Neural cell (in vitro differentiated cells): ENCODE measurements at regions not wholly inside any gene's neighbourhood (a gene's known extent, or its start where the extent isn't known, plus 50 kb on each side); places are given as distances from the start of the nearest gene placed in this dataset.

Source experiments
- CTCF ChIP-seq: fragments of 450-650 bp; IDR thresholded peaks from 2 replicates; pipeline ENCODE4 v1.5.1; 2014; ENCODE audit warnings: antibody characterized with exemption, mild to moderate bottlenecking, moderate library complexity; ENCODE audit not compliant: poor library complexity, severe bottlenecking
- EP300 ChIP-seq: fragments of 450-650 bp; conservative IDR thresholded peaks from 2 replicates; pipeline ENCODE4 v1.6.1; 2014; ENCODE audit warnings: antibody characterized with exemption, mild to moderate bottlenecking, moderate library complexity; ENCODE audit not compliant: poor library complexity, severe bottlenecking
- EZH2 ChIP-seq: fragments of 200-600, 300-800 bp; shearing (Covaris generic), sonication (generic); IDR thresholded peaks from 2 replicates; pipeline ENCODE4 v1.6.1; 2014; ENCODE audit warnings: antibody characterized with exemption, low read length, borderline replicate concordance, mild to moderate bottlenecking; ENCODE audit not compliant: insufficient read depth, poor library complexity, severe bottlenecking
- RAD21 ChIP-seq: fragments of 450-650 bp; conservative IDR thresholded peaks from 2 replicates; pipeline ENCODE4 v1.6.1; 2014; ENCODE audit warnings: antibody characterized with exemption, mild to moderate bottlenecking, moderate library complexity
- REST ChIP-seq: IDR thresholded peaks from 2 replicates; pipeline ENCODE4 v1.6.1; 2012; ENCODE audit warnings: borderline replicate concordance

GRCh38 chr5:25064306-25064705 lies 419.5 kb upstream of the CDH10 start:
- no peak for TF ChIP-seq CTCF
- no peak for TF ChIP-seq RAD21
- no peak for TF ChIP-seq EZH2
- TF ChIP-seq EP300, result no peak
- no peak for TF ChIP-seq REST
